GM12873 (cell line): ENCODE measurements at regions not wholly inside any gene's neighbourhood (a gene's known extent, or its start where the extent isn't known, plus 50 kb on each side); places are given as distances from the start of the nearest gene placed in this dataset.

Experiments used
- TF ChIP-seq, protein P1 (sequence below): IDR thresholded peaks from 2 replicates; pipeline ENCODE4 v1.5.1; 2012; ENCODE audit warnings: low read depth, mild to moderate bottlenecking, moderate library complexity, low read length, control low read depth; ENCODE audit not compliant: insufficient read depth; ENCODE audit errors: missing control alignments

DNA sequence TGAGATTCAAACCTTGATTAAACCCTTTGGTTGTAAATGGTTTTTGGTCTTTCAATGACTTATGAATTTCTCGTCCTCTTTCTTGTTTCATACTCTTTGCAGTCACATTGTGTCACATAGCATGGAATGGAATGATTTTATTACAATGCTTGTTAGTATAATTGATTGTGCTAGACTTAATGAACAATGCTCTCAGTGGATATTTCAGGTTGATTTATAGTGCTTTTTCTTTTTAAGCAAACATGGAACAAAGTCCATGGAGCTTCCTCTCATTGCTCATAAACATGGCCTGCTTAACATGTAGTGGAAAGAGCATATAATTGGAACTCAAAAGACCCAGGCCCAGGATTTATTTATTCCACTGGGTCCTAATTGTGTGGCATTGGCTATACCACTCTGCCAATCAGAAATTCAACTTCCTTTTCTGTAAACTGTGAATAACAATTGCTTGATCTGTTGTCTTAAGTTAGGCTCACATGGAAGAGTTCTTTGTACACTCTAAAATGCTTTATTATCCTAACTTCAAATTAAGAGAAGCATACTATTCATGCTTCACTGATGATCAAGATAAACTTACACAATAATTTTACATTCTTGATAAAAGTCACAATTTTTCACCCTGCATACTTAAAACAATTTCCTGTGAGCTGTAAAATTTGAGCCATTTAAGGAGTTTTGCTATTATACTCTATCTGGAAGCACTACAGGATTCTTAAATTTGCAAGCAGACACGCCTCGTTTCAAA lies 370.5 kb upstream of the PDE3A start:
- TF ChIP-seq, protein P1, sequence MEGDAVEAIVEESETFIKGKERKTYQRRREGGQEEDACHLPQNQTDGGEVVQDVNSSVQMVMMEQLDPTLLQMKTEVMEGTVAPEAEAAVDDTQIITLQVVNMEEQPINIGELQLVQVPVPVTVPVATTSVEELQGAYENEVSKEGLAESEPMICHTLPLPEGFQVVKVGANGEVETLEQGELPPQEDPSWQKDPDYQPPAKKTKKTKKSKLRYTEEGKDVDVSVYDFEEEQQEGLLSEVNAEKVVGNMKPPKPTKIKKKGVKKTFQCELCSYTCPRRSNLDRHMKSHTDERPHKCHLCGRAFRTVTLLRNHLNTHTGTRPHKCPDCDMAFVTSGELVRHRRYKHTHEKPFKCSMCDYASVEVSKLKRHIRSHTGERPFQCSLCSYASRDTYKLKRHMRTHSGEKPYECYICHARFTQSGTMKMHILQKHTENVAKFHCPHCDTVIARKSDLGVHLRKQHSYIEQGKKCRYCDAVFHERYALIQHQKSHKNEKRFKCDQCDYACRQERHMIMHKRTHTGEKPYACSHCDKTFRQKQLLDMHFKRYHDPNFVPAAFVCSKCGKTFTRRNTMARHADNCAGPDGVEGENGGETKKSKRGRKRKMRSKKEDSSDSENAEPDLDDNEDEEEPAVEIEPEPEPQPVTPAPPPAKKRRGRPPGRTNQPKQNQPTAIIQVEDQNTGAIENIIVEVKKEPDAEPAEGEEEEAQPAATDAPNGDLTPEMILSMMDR, result no peak

DNA sequence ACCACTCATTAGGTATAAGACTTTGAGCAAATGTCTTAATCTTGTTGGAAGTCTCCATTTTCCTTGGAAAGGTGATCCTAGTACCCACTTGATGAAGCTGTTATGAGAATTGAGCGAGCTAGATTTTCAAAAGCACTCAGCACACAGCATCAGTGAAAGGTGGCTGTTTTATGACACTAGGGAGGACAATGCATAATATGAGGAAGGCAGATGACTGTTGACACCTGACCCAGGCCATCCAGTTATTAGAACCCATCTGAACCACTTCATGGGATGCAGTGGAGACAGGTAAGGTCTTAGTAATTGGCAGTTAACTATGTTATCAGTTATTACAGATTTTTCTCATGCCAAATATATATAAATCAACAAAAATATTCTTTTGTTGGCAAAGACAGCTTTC lies 369.9 kb upstream of the PDE3A start:
- TF ChIP-seq, protein P1, result no peak

DNA sequence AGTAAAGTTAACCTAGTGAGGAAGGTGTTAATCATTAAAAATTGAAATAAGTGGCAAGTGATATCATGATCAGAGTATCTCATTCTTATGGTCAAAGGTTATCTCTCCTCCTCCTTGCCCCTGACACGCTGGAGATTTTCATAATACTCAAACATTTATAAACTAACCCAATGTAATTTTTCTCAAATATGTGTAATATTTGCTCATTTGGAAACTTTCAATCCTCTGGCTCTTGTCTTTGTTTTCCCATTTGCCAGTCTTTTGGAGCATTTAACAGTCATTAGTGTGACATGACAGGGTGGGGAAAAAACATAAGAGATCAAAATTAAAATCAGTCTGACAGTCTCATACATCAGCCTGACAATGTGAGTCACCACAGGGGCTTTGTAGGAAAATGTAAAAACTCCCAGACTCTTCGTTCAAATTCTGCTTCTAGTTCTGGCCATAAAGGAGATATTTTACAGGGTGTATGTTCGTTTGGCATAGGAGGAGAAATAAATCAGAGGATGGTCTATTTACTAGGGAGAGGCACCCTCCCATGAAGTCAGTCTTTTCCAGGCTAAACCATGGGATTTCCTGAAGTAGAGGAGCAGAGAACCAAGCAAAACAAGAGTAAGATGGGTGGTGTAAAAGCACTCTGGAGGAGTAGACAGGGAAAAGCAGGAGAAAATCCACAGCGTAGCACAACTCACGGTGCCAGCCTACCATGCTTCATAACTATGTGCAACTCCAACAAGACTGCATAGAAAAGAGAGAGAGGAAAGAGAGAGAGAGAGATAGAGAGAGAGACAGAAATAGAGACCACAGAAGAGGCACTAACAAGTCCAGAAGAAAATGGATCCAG lies 369.2 kb upstream of the PDE3A start:
- TF ChIP-seq, protein P1, result no peak

GRCh38 chr12:19999805-20000138 lies 368.6 kb upstream of the PDE3A start:
- TF ChIP-seq, protein P1, result no peak

DNA sequence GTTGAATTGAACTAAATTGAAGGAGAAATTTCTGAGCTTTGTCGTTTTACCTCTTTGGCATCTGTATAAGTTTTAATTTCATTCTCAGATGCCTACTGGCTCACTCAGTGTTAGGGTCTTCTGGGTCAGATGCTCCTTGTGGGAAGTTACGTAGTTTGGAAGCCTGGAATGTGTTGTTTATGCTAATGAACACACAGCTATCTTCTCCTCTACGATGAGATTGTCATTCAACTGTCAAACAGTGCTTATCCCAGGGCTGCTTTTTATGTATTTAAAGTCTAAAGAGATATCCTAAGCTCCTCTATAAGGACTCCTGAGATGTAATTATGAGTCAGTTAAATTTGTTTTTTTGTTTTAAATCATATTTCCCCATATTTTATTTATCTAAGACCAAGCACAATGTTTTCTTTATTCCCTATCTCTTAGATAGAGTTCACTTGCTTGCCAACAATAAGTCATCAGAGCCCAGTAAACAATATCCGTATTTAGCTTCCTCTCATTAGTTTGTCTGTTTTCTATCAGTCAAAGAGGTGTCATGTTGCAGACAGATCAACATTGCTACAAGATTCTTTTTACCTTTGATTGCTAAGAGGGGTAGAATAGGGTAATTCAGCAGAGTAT lies 368.0 kb upstream of the PDE3A start:
- TF ChIP-seq, protein P1, result no peak

DNA sequence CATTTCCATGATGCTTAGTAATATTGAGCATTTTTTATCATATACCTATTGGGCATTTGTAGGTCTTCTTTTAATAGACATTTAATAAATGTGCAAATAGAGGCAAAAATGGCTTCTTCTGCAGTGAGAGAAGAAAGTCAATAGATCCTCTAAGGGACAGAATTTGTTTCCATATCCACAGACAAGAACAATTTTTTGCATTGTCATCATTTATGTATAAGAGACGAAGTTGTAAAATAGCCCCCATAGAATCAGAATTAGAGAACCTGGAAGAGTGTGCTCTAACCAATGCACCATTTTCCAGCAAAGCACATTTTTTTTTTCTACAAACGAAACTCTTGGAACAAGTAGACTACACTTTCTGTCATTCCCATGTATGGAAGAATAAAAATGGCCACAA lies 365.1 kb upstream of the PDE3A start:
- TF ChIP-seq, protein P1, result no peak

GRCh38 chr12:20004952-20005351 lies 363.4 kb upstream of the PDE3A start:
- TF ChIP-seq, protein P1, result no peak
